AG10803 (cell line): ENCODE measurements at regions not wholly inside any gene's neighbourhood (a gene's known extent, or its start where the extent isn't known, plus 50 kb on each side); places are given as distances from the start of the nearest gene placed in this dataset.

Source experiments
- DNase-seq: peaks from one replicate; pipeline ENCODE4 v3.0.0; 2010; ENCODE audit warnings: low read depth
- H3K4me3 ChIP-seq: 2 replicates; pipeline ENCODE4 v1.5.1; 2011; ENCODE audit warnings: mild to moderate bottlenecking, low read length, control low read depth
- TF ChIP-seq, protein P1 (sequence below): conservative IDR thresholded peaks from 2 replicates; pipeline ENCODE4 v1.5.1; 2011; ENCODE audit warnings: mild to moderate bottlenecking, low read length, control low read depth, inconsistent platforms

GRCh38 chr2:81234711-81235110, 930.2 kb upstream of the LRRTM1 start:
- no peak overlapping the region for H3K4me3 ChIP-seq
- TF ChIP-seq, protein P1, sequence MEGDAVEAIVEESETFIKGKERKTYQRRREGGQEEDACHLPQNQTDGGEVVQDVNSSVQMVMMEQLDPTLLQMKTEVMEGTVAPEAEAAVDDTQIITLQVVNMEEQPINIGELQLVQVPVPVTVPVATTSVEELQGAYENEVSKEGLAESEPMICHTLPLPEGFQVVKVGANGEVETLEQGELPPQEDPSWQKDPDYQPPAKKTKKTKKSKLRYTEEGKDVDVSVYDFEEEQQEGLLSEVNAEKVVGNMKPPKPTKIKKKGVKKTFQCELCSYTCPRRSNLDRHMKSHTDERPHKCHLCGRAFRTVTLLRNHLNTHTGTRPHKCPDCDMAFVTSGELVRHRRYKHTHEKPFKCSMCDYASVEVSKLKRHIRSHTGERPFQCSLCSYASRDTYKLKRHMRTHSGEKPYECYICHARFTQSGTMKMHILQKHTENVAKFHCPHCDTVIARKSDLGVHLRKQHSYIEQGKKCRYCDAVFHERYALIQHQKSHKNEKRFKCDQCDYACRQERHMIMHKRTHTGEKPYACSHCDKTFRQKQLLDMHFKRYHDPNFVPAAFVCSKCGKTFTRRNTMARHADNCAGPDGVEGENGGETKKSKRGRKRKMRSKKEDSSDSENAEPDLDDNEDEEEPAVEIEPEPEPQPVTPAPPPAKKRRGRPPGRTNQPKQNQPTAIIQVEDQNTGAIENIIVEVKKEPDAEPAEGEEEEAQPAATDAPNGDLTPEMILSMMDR = no peak
- DNase-seq = no peak

DNA sequence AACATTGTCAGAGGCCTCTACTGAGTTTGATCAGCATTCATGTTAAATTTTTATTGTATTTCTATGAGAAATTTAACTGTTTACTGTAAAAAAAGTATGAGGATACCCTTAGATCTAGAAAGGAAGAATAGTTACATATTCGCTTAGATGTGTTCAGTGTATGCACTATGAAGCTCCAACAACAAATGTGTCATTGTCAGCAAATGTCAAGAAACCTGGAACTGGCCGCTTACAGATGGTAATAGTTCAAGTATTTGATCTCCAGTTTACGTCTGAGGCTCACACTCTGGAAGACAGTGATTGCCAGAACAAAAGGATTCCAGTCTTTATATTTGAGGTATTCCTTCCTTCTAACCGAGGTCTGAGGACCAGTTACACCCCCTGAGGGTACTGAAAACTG, 921.2 kb upstream of the LRRTM1 start:
- TF ChIP-seq, protein P1 = no peak
- no peak overlapping the region for H3K4me3 ChIP-seq
- DNase-seq = no peak

DNA sequence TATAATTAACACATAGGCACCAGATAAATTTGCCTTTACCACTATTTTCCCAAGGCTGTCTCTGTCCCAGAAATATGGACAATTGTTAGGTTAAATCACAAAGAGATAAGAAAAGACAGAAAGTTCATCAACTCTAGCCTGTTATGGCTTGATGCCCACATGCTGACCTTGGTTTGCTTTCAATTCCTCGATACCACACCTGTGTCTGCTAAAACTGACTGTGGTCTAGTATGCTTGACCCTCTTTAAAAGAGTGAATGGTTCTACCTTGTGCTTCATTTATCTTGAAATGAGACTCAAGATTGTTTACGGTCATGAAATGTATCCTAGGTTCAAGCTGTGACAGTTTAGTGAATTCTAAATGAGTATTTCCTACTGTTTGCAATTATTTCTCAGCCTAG, 909.0 kb upstream of the LRRTM1 start:
- no peak for DNase-seq
- TF ChIP-seq, protein P1 = no peak
- H3K4me3 ChIP-seq = no peak overlapping the region

DNA sequence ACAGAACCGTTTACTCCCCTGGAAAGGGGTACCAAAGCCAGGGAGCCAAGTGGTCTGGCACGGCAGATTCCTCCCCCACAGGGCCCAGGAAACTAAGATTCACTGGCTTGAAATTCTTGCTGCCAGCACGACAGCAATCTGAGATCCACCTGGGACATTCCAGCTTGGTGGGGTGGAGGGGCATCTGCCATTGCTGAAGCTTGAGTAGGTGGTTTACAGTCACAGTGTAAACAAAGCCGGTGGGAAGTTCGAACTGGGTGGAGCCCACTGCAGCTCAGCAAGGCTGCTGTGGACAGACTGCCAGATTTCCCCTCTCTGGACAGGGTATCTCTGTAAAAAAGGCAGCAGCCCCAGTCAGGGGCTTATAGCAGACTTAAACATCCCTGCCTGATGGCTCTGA, 901.7 kb upstream of the LRRTM1 start:
- H3K4me3 ChIP-seq = no peak overlapping the region
- TF ChIP-seq, protein P1 = no peak
- no peak for DNase-seq

DNA sequence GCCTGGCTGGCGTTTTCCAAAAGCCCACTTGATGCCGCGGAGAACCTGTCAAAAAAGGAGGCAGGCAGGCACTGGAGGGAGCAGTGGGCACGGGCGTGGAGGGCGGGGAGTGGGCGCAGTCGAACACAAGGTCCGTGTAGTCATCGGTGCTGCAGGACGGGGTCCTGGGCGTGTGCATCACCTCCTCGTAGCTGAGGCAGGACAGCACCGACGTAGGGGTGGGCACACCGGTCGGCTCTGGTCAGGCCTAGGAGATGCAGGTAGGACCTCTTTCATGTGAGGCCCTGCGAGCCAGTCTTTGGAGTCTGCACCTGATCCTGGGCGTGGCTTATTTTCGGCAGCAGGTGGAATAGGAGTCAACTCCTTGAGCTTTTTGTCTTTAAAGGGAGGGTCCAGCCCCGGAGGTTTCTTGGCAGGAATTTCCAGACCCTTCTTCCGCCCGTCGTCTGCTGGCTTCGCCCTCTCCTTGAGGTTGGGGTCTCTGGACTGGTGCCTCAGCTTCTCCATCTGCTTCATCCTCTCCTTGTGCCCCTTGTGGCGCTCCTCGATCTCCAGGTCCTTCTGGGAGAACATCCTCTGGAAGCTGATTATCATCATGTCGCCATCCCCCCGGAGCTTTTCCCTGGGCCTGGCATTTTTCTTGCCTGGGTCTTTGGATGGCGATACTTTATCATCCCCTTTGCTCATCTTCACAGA, 892.5 kb upstream of the LRRTM1 start:
- TF ChIP-seq, protein P1 = no peak
- DNase-seq = no peak

DNA sequence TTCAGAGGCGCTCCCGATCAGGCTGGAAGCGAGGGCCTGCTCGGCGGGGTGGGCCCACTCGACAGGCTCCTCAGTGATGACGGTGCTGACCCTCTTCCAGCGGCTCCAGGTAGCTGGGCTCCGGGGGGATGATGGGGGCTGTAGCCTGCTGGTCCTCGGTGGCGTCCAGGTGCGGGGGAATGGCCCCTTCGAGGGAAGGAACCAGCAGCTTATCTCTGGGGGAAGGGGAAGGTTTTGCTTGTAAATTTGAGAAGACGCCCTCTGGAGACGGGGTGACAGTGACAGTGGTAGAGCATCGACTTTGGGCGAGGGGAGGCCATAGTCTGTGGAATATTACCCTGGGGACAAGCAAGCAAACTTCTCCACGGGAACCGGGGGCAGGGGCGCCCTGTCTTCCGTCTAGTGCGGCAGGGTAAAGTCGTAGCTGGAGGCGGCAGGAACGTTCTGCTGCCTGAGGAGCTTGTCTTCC, 891.9 kb upstream of the LRRTM1 start:
- no peak overlapping the region for H3K4me3 ChIP-seq
- TF ChIP-seq, protein P1 = no peak
- DNase-seq = no peak

More for the DNA sequence above, 892.5 kb upstream of the LRRTM1 start:
- no peak overlapping the region for H3K4me3 ChIP-seq

- DNase-seq = no peak
- TF ChIP-seq, protein P1 = no peak
- H3K4me3 ChIP-seq = no peak overlapping the region
Measured at GRCh38 chr2:81195774-81196382, 891.3 kb upstream of the LRRTM1 start.
